HG03439 (cell line): ENCODE measurements at regions not wholly inside any gene's neighbourhood (a gene's known extent, or its start where the extent isn't known, plus 50 kb on each side); places are given as distances from the start of the nearest gene placed in this dataset.

ENCODE experiments used
- ATAC-seq: cut with Tn5 transposase; IDR thresholded peaks from one replicate; pipeline ENCODE4 v1.9.1; 2021; ENCODE audit warnings: mild to moderate bottlenecking, moderate library complexity; ENCODE audit not compliant: unreplicated experiment

DNA sequence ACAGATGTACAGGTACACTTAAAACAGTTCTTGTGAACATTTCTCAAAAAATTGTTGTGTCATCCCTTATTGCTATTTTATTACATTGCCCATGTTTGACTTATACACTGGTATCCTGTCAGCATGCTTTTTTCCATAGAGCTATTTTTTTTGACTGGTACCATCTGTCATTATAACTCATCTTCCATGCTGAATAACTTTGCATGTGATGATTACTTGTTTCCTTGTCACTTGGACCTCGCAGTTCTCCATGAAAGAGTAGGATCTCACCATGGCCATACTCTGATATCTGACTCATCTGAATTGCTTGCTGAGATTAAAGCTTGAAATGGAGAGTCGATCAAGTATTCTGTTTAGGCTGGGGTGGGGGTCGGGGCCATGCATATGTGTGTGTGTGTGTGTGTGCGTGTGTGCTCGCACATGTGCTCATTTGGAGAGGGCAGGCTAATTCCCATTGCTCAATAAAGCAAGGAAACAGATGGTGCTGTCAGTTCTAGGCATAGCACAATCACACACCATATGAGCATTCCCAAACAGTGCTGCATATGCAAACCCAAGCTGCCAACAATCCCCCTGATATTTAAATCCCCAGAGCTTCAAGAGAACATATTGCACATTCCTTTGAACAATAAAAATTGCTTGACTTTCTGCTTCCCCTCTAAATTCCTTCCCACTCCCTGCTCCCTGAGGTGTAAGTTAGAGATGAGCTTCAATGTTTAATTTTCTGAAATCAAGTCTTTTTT is 62.9 kb downstream of the NHLRC3 start:
- ATAC-seq: no peak

GRCh38 chr13:39102981-39103490 is 64.8 kb downstream of the NHLRC3 start:
- ATAC-seq: no peak

- ATAC-seq: no peak
These were observed 66.9 kb downstream of the NHLRC3 start for GRCh38 chr13:39105110-39105509.

DNA sequence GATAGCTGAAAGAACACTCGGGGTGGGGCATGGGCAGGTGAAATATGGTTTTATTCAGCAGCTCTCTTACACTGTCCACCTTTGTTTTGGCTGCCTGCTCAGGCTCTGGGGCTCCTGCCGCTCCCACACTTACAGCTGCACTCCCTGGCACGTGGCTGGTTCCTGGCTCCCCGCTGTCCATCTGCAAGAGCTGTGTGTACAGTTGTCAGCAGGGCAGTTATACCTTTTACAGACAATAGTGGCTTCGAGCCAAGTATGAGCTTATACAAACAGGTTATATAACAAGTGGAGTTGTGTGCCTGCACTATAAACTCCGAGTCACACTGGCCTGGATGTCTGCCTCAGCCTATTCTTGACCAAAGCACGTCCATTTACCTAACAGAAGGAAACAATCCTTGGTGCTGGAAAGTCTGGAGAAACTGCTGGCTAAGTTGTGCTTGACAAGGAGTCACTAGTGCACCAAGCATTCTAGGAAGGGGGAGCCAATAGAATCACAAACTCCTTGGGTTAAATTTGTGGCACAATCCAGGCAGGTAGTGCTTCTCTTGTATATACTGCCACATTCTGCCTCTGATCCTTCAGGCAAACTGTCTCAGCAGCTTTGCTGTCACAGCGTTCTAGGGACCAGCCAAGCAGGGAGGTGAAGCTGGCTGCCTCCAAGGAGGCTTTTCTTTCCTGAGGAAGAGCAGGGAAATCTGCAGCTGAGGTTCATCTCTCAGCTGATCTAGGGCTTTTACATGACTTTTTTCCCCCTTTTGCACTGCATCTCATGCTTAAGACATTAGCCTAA is 68.2 kb downstream of the NHLRC3 start:
- ATAC-seq: no peak

DNA sequence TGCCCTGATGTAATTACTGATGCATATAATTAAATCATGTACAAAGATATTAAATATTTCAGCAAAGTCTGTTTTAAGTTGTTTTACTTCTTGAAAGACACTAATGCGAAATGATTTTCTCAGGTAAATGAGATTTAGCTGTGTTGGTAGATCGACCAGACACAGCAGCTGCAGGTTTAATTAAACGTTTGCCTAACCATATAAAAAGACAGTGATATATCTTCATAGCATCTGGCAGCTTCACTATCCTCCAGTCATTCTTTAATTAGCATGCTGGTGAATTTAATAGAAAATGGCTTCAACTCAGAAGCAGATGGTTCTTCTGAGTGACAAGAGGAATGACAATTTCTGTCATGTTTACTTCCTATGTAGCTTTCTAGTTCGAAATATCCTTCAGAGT is 69.3 kb downstream of the NHLRC3 start:
- no peak for ATAC-seq

DNA sequence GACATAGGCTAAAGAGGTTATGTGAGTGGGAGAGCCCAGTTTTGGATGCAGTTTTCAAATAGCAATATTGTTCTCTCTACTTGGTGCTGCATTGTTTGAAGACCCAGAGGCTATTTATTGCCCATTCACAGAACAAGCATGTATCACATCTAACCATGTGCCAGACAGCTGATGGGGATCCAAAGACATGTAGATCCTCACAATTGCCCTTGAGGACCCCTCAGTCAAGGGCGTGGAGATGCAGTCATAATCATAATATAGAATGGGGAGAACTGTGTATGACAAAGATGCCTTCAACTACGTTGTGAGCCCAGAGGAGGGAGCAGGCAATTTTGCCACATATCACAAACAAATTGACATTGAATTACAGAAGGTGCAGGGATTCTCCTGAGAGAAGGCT is 70.5 kb downstream of the NHLRC3 start:
- no peak for ATAC-seq

- no peak for ATAC-seq
These were observed 72.4 kb downstream of the NHLRC3 start for GRCh38 chr13:39110518-39111097.

GRCh38 chr13:39111145-39111544 is 72.9 kb downstream of the NHLRC3 start:
- ATAC-seq: no peak

DNA sequence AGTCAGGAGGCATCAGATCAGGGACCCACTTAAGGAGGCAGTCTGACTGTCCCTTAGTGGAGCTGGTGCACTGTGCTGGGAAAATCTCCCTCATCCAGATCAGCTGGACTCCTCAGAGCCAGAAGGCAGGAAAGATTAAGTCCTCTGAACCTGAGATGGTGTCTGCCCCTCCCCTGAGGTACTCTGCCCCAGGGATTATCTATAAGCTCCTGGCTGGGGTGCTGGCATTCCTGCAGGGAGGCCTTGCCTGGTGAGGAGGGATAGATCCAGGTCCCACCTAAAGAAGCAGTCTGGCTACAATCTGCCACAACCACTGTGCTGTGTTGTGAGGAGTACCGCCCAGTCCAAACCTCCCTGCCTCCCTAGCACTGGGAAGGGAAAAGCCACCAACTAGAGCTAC is 81.2 kb downstream of the NHLRC3 start:
- ATAC-seq: no peak

- no peak for ATAC-seq
These were observed 85.3 kb downstream of the NHLRC3 start for GRCh38 chr13:39123578-39123977.

- ATAC-seq: no peak
These were observed 91.0 kb downstream of the NHLRC3 start for GRCh38 chr13:39129213-39129612.

- no peak for ATAC-seq
These were observed 92.0 kb downstream of the NHLRC3 start for GRCh38 chr13:39130301-39130700.

DNA sequence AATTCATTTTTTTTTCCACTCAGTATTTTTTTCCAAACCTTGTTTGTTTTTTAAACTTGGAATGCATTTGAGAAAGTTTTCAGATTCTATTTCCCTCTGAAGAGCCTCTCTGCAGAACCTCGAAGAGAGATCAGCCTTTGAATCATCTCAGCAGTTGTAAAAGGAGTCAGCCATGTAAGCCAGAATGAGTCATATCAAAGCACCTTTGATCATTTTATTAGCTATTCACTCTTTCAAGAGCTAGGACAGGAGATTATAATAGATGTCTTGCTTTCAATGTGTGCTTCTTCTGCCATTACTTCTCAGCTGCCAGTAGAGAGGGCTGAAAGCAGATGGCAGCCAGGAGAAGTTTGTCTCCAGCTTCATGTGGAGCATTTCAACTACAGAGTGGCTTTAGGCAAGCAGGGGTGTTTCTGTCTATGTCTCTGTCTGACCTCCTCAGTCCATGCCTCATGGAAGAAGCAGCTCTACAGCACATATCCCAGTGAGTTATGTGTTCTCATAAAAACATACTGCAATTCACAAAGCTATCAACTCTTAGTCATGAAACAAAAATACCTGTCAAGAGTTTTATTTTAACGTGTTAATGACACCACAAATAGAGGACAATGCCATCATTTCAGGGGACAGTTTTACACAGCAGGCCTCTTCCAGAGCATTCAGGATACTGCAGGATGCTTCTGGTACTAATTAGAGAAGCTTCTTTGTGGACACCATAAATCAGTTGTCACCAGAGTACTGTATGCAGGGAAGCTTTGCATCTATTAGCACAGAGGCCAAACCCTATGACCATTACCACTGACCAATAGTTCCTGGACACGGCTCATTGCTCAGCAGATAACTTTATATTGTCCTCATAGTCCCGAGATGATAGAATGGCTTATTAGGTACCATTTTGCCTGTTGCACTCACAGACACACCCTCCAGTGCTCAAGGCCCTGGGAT is 94.3 kb downstream of the NHLRC3 start:
- ATAC-seq: no peak

GRCh38 chr13:39133781-39134180 is 95.5 kb downstream of the NHLRC3 start:
- no peak for ATAC-seq

DNA sequence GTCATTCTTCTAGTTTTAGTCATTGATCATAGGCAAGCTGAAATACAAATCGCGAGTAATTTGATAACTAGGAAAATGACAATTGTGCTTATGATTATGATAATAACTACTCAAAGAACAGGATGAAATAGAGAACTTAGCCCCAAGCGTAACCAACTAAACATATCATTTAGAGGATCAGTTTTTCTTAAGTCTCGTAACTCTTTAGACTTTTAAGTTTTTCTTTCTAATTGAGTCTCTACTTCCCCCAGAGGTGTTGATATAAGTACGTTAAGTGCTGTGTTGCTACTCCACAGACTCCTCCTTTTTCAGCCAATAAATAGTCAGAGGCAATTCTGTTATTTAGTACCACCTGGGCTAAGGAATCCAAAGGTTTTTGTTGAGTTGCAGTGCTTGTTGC is 96.3 kb downstream of the NHLRC3 start:
- no peak for ATAC-seq

- ATAC-seq: no peak
These were observed 106.1 kb downstream of the NHLRC3 start for GRCh38 chr13:39144391-39144790.

DNA sequence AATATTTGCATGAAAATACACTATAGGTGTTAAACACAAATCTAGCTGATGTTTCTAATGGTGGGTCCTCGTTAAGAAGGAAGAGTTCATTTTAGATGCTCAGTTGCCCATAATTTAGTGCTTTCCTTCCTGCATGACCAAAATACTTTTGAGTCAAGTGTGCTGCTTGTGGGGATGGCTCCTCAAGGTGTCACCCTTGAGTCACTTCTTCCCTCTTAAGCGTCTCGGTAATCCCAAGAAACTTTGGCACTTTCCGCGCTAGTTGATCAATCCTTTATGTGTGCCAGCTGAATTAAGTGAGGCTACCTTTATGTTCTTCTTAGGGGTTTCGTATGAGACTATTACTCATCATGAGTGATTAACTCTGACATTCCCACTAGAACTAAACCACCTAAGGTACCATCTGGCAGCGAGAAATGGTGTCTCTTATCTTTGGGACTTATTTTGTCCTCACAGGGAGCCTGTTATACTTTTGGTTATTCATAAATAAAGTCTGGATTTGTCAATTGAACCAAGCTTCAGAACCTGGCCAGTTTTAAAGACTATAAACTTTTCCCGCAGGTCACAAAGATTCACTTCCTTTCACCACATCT is 106.8 kb downstream of the NHLRC3 start:
- ATAC-seq: no peak

GRCh38 chr13:39148513-39148961 is 110.3 kb downstream of the NHLRC3 start:
- ATAC-seq: no peak

DNA sequence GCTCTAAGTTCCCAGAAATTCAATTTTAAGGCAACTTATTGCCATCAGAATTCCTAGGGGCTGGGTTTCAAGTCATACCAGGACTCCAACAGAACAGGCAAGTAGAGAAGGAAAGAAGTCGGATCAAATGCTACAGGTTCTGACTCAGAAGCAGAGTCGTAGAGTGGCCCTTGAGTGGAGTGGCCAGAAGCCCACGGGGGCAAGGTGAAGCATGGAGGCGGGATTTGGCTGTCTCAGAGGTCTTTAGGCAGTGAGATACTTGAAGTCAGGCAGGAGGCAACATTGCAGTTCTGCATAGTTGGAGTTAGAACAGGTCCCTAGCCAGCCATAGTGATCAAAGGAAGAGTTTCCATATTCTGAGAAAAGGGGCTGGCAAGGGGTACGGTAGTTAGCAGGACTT is 111.6 kb downstream of the NHLRC3 start:
- no peak for ATAC-seq

- no peak for ATAC-seq
These were observed 115.8 kb downstream of the NHLRC3 start for GRCh38 chr13:39154041-39154440.
